ENCODE measurements at regions not wholly inside any gene's neighbourhood (a gene's known extent, or its start where the extent isn't known, plus 50 kb on each side); places are given as distances from the start of the nearest gene placed in this dataset.

GRCh38 chr15:95814908-95815307 is 515.6 kb upstream of the NR2F2 start:
- no peak for DNase-seq

- DNase-seq: no peak
These were observed 513.9 kb upstream of the NR2F2 start for GRCh38 chr15:95816591-95816990.

GRCh38 chr15:95822961-95823360 is 507.5 kb upstream of the NR2F2 start:
- DNase-seq: no peak

GRCh38 chr15:95825208-95825607 is 505.3 kb upstream of the NR2F2 start:
- DNase-seq: no peak

- DNase-seq: no peak
These were observed 504.7 kb upstream of the NR2F2 start for GRCh38 chr15:95825671-95826411.

GRCh38 chr15:95826412-95827195 is 503.9 kb upstream of the NR2F2 start:
- DNase-seq: no peak

GRCh38 chr15:95829062-95829461 is 501.4 kb upstream of the NR2F2 start:
- peak; percentile 3 for DNase-seq

- DNase-seq: no peak
These were observed 500.2 kb upstream of the NR2F2 start for GRCh38 chr15:95830281-95830680.

- DNase-seq: no peak
These were observed 497.8 kb upstream of the NR2F2 start for GRCh38 chr15:95832668-95833067.

- no peak for DNase-seq
These were observed 496.3 kb upstream of the NR2F2 start for GRCh38 chr15:95834028-95834804.

- DNase-seq: peak; percentile 12
These were observed 494.0 kb upstream of the NR2F2 start for GRCh38 chr15:95836536-95836935.

- no peak for DNase-seq
These were observed 493.0 kb upstream of the NR2F2 start for GRCh38 chr15:95837341-95838004.

- DNase-seq: no peak
These were observed 491.1 kb upstream of the NR2F2 start for GRCh38 chr15:95839367-95839782.

GRCh38 chr15:95840004-95840403 is 490.5 kb upstream of the NR2F2 start:
- no peak for DNase-seq

- DNase-seq: no peak
These were observed 489.6 kb upstream of the NR2F2 start for GRCh38 chr15:95840855-95841254.

- no peak for DNase-seq
These were observed 487.9 kb upstream of the NR2F2 start for GRCh38 chr15:95842576-95842975.

GRCh38 chr15:95843241-95843910 is 487.1 kb upstream of the NR2F2 start:
- no peak for DNase-seq

- DNase-seq: no peak
These were observed 484.5 kb upstream of the NR2F2 start for GRCh38 chr15:95845862-95846515.

- no peak for DNase-seq
These were observed 482.4 kb upstream of the NR2F2 start for GRCh38 chr15:95848126-95848525.

- DNase-seq: no peak
These were observed 479.7 kb upstream of the NR2F2 start for GRCh38 chr15:95850837-95851236.

- no peak for DNase-seq
These were observed 477.1 kb upstream of the NR2F2 start for GRCh38 chr15:95853350-95853749.
